ENCODE measurements at regions not wholly inside any gene's neighbourhood (a gene's known extent, or its start where the extent isn't known, plus 50 kb on each side); places are given as distances from the start of the nearest gene placed in this dataset.

DNA sequence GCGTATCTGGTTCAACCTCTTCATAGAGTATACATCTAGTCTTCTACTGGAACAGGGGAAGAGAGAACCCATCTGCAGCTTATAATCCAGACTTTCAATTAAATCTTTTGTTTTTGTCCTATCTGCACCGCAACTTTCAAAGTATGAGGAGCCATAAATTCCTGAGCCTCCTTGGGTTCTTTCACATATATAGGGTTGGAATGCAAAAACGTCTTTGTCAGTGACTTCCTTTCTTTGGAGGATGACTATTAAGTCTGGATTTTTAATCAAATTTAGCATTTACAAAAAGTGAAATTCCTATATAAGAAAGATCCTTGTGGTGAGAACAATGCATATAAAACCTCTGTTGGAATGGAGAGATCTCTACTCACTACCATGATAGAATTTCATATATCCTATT lies 370.8 kb downstream of the TMEM38B start:
- Histone ChIP-seq H3K36me3 (no peaks in the 10 kb centered on the region), H3K9me3 (ENCODE audit: severe bottlenecking) (no peaks in the 10 kb centered on the region), H3K27me3 (ENCODE audit: insufficient read depth, low read depth, severe bottlenecking) (no peaks in the 10 kb centered on the region), H3K27ac (no peak overlapping the region), H3K4me3 (ENCODE audit: low read depth, low read length) (no peak overlapping the region)
- no peak for DNase-seq
- TF ChIP-seq, protein P1, sequence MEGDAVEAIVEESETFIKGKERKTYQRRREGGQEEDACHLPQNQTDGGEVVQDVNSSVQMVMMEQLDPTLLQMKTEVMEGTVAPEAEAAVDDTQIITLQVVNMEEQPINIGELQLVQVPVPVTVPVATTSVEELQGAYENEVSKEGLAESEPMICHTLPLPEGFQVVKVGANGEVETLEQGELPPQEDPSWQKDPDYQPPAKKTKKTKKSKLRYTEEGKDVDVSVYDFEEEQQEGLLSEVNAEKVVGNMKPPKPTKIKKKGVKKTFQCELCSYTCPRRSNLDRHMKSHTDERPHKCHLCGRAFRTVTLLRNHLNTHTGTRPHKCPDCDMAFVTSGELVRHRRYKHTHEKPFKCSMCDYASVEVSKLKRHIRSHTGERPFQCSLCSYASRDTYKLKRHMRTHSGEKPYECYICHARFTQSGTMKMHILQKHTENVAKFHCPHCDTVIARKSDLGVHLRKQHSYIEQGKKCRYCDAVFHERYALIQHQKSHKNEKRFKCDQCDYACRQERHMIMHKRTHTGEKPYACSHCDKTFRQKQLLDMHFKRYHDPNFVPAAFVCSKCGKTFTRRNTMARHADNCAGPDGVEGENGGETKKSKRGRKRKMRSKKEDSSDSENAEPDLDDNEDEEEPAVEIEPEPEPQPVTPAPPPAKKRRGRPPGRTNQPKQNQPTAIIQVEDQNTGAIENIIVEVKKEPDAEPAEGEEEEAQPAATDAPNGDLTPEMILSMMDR (IDR thresholded peaks at IDR 0.05; ENCODE audit: low read depth, low read length), result no peak

DNA sequence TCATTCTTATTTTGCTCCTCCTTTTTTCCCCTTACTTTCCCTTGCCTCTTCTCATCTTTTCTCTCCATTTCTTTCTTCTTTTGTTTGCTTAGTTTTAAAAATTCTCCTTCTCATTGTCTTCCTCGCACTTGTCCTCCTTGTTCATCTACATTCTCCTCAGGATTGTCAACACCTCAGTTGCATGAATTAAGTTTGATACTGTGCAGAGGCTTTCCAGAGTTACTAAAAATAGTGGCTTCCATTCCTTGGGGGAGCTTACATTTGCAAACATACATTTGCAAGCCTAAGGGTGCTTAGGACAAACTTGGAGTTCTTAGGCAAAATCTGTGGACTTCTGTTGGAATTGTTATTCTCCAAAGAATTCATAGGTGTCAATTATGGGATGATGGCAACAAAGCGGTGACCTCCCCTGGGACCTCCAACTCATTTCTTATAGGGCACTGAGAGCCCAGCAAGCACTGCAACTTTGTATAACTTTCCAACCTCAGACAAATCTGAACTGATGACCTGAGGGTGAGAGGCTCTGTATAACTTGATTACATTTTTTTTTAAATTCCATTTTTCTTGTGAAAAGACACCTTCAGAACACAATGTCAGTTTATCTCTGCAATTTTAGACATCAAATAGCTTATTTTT lies 371.4 kb downstream of the TMEM38B start:
- TF ChIP-seq, protein P1 (IDR thresholded peaks at IDR 0.05; ENCODE audit: low read depth, low read length), result no peak
- DNase-seq, result no peak
- H3K27ac ChIP-seq, result no peak overlapping the region

DNA sequence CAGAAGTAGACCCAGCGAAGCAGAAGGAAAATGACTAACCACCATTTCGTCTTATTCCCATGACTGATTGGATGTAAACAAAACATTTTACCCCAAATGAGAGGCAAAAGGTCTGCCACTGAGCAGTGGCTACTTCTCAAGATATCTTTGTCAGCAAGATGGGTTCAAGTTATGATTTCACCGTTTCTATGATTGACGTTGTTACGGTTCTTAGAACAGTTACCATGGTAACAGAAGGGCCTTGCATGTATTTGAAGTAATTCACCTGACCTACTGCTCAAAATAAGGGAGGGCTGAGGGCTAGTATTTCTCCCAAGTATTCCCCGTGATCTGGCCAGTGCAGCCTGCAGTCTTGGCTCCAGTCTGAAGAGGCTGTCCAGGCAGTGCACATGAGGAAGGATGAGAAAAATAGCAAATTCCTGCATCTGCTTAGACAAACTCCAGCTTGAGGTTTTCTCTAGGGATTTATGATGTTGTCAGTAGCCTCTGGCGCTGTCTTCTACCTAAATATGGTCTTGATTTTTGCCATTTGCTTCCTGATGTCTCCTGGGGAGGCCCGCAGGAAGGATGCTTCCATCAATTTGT lies 372.7 kb downstream of the TMEM38B start:
- Histone ChIP-seq H3K9me3 (ENCODE audit: severe bottlenecking) (no peaks in the 10 kb centered on the region), H3K27ac (no peak overlapping the region), H3K36me3 (no peaks in the 10 kb centered on the region), H3K4me3 (ENCODE audit: low read depth, low read length) (no peak overlapping the region), H3K27me3 (ENCODE audit: insufficient read depth, low read depth, severe bottlenecking) (no peaks in the 10 kb centered on the region)
- DNase-seq, result no peak
- TF ChIP-seq, protein P1 (IDR thresholded peaks at IDR 0.05; ENCODE audit: low read depth, low read length), result no peak

More for the DNA sequence above, 371.4 kb downstream of the TMEM38B start:
- Histone ChIP-seq H3K4me3 (ENCODE audit: low read depth, low read length) (no peak overlapping the region), H3K27me3 (ENCODE audit: insufficient read depth, low read depth, severe bottlenecking) (no peaks in the 10 kb centered on the region), H3K36me3 (no peaks in the 10 kb centered on the region), H3K9me3 (ENCODE audit: severe bottlenecking) (no peaks in the 10 kb centered on the region)

DNA sequence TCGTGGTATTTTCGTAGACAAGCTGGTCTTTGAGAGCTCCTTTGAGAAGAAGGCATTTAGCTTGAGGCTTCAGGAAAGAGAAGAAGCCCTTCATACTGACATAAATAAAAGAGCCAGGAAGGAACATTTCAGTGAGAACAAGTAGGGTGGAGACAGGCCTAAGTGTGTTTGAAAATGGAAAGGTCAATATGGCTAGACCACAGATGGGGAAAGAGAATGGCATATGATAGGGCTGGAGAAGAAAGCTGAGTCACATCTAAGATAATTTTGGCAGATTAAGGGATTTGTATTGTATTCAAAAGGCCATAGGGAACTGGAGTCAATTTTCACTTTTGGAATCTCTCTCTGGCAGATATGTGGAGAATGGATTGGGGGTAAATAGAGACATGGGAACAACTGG lies 374.9 kb downstream of the TMEM38B start:
- H3K4me3 ChIP-seq (ENCODE audit: low read depth, low read length), result no peak overlapping the region
- H3K9me3 ChIP-seq (ENCODE audit: severe bottlenecking), result no peaks in the 10 kb centered on the region
- DNase-seq, result no peak
- H3K27me3 ChIP-seq (ENCODE audit: insufficient read depth, low read depth, severe bottlenecking), result no peaks in the 10 kb centered on the region
- no peaks in the 10 kb centered on the region for H3K36me3 ChIP-seq
- TF ChIP-seq, protein P1 (IDR thresholded peaks at IDR 0.05; ENCODE audit: low read depth, low read length), result no peak
- no peak overlapping the region for H3K27ac ChIP-seq

DNA sequence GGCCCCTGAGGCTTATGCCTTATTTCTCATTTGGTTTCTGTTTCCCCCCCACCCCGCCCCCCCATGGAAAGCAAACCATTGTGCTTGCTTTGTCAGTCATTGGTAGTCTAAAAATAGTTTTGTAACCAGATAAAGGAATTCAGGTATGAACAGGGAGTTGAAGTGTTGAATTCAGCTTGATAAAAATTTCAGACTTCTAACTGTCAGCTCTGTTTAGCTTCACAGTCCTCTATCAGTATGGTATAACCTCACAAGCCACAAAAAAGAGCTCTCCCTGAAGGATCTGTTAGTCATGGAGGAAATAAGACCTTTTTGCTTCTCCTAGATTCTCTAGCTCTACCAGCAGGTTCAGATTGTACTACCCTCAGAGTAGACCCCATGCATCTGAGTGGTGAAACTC lies 378.1 kb downstream of the TMEM38B start:
- H3K27me3 ChIP-seq (ENCODE audit: insufficient read depth, low read depth, severe bottlenecking), result no peaks in the 10 kb centered on the region
- no peak overlapping the region for H3K27ac ChIP-seq
- DNase-seq, result no peak
- TF ChIP-seq, protein P1 (IDR thresholded peaks at IDR 0.05; ENCODE audit: low read depth, low read length), result no peak
- H3K4me3 ChIP-seq (ENCODE audit: low read depth, low read length), result no peak overlapping the region
- H3K36me3 ChIP-seq, result no peaks in the 10 kb centered on the region
- no peaks in the 10 kb centered on the region for H3K9me3 ChIP-seq (ENCODE audit: severe bottlenecking)

DNA sequence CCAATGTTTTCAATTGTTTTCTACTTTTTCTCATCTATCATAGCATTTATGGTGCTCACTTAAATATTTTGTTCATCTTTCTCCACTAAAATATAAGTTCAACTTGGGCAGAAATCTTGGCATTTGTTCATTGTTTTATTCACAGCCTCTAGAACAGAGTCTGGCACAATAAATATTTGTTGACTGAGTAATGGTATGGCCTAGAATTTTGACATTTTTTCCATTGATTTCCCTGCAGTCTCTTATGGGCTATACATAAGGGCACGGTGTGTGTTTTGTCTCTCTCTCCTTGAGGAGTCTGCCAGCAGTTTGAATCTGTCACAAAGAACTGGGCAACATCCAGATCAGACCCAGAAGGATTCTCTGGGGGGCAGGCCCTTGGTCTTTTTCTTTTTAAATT lies 379.7 kb downstream of the TMEM38B start:
- DNase-seq, result no peak
- TF ChIP-seq, protein P1 (IDR thresholded peaks at IDR 0.05; ENCODE audit: low read depth, low read length), result no peak
- H3K36me3 ChIP-seq, result no peaks in the 10 kb centered on the region

More for the DNA sequence above, 379.7 kb downstream of the TMEM38B start:
- no peaks in the 10 kb centered on the region for H3K27me3 ChIP-seq (ENCODE audit: insufficient read depth, low read depth, severe bottlenecking)
- no peak overlapping the region for H3K4me3 ChIP-seq (ENCODE audit: low read depth, low read length)
- H3K27ac ChIP-seq, result no peak overlapping the region
- H3K9me3 ChIP-seq (ENCODE audit: severe bottlenecking), result no peaks in the 10 kb centered on the region

Measured in WERI-Rb-1 (cell line).